SK-N-SH treated with all-trans-retinoic acid at 6 μM for 48 hours (cell line): ENCODE measurements at regions not wholly inside any gene's neighbourhood (a gene's known extent, or its start where the extent isn't known, plus 50 kb on each side); places are given as distances from the start of the nearest gene placed in this dataset.

Experiments
- ATAC-seq: fragments of 200-7000 bp; cut with Tn5 transposase; 3 replicates; pipeline ENCODE4 v1.9.1; 2020; ENCODE audit warnings: mild to moderate bottlenecking, moderate library complexity
- ARNTL ChIP-seq: fragments of 450-650 bp; formaldehyde crosslinking; IDR thresholded peaks from 2 replicates; pipeline ENCODE4 v1.5.0; 2020; ENCODE audit warnings: low read depth, mild to moderate bottlenecking, moderate library complexity, borderline replicate concordance
- BACH2 ChIP-seq: fragments of 250-450 bp; sonication (Bioruptor Pico); IDR thresholded peaks from 2 replicates; pipeline ENCODE4 v1.9.0; 2021; ENCODE audit warnings: mild to moderate bottlenecking, borderline replicate concordance
- CREB5 ChIP-seq: fragments of 250-450 bp; sonication (Bioruptor Pico); IDR thresholded peaks from 2 replicates; pipeline ENCODE4 v1.5.1; 2020; ENCODE audit warnings: low read depth, mild to moderate bottlenecking, moderate library complexity
- ESRRG ChIP-seq: fragments of 250-450 bp; sonication (Bioruptor Pico); IDR thresholded peaks from 2 replicates; pipeline ENCODE4 v1.6.1; 2021; ENCODE audit warnings: mild to moderate bottlenecking
- ISL1 ChIP-seq: fragments of 250-450 bp; sonication (Bioruptor Pico); IDR thresholded peaks from 2 replicates; pipeline ENCODE4 v2.1.2; 2022; ENCODE audit warnings: mild to moderate bottlenecking, moderate library complexity
- OSR1 ChIP-seq: fragments of 250-450 bp; sonication (Bioruptor Pico); IDR thresholded peaks from 2 replicates; pipeline ENCODE4 v1.8.0; 2022; ENCODE audit warnings: moderate library complexity, mild to moderate bottlenecking, inconsistent platforms
- POU6F1 ChIP-seq: fragments of 250-450 bp; sonication (Bioruptor Pico); IDR thresholded peaks from 2 replicates; pipeline ENCODE4 v1.8.0; 2021; ENCODE audit warnings: low read depth, mild to moderate bottlenecking, moderate library complexity, borderline replicate concordance
- PPARA ChIP-seq: fragments of 250-450 bp; sonication (Bioruptor Pico); IDR thresholded peaks from 2 replicates; pipeline ENCODE4 v1.5.0; 2020; ENCODE audit warnings: mild to moderate bottlenecking, borderline replicate concordance
- RARB ChIP-seq: fragments of 250-450 bp; sonication (Bioruptor Pico); IDR thresholded peaks from 2 replicates; pipeline ENCODE4 v1.8.0; 2021; ENCODE audit warnings: mild to moderate bottlenecking, moderate library complexity
- SNAI2 ChIP-seq: fragments of 250-450 bp; sonication (Bioruptor Pico); IDR thresholded peaks from 2 replicates; pipeline ENCODE4 v1.5.0; 2020; ENCODE audit warnings: mild to moderate bottlenecking, moderate library complexity
- TCF4 ChIP-seq: fragments of 250-450 bp; sonication (Bioruptor Pico); IDR thresholded peaks from 2 replicates; pipeline ENCODE4 v1.8.0; 2021; ENCODE audit warnings: mild to moderate bottlenecking, moderate library complexity, borderline replicate concordance
- TOX ChIP-seq: fragments of 250-450 bp; sonication (Bioruptor Pico); IDR thresholded peaks from 2 replicates; pipeline ENCODE4 v1.8.0; 2021; ENCODE audit warnings: mild to moderate bottlenecking, moderate library complexity, borderline replicate concordance
- ZC3H10 ChIP-seq: fragments of 250-450 bp; sonication (Bioruptor Pico); IDR thresholded peaks from 2 replicates; pipeline ENCODE4 v1.5.1; 2021; ENCODE audit warnings: mild to moderate bottlenecking, moderate library complexity
- ZFP3 ChIP-seq: fragments of 250-450 bp; sonication (Bioruptor Pico); IDR thresholded peaks from 2 replicates; pipeline ENCODE4 v1.5.0; 2020; ENCODE audit warnings: mild to moderate bottlenecking, moderate library complexity
- ZFP30 ChIP-seq: fragments of 450-650 bp; formaldehyde crosslinking; IDR thresholded peaks from 2 replicates; pipeline ENCODE4 v1.5.0; 2022; ENCODE audit warnings: mild to moderate bottlenecking, moderate library complexity
- ZNF70 ChIP-seq: fragments of 450-650 bp; formaldehyde crosslinking; IDR thresholded peaks from 2 replicates; pipeline ENCODE4 v1.5.0; 2020; ENCODE audit warnings: mild to moderate bottlenecking, moderate library complexity
- ZNF8 ChIP-seq: fragments of 450-650 bp; formaldehyde crosslinking; IDR thresholded peaks from 2 replicates; pipeline ENCODE4 v1.5.0; 2020; ENCODE audit warnings: mild to moderate bottlenecking, moderate library complexity
- TF ChIP-seq, protein P1 (sequence below): fragments of 250-450 bp; sonication (Bioruptor Pico); IDR thresholded peaks from 2 replicates; pipeline ENCODE4 v1.5.1; 2021; ENCODE audit warnings: mild to moderate bottlenecking, moderate library complexity
- TF ChIP-seq, protein P2 (sequence below): fragments of 250-450 bp; sonication (Bioruptor Pico); IDR thresholded peaks from 2 replicates; pipeline ENCODE4 v1.5.0; 2020; ENCODE audit warnings: mild to moderate bottlenecking, moderate library complexity
- TF ChIP-seq, protein P3 (sequence below): fragments of 250-450 bp; sonication (Bioruptor Pico); IDR thresholded peaks from 2 replicates; pipeline ENCODE4 v1.8.0; 2020; ENCODE audit warnings: mild to moderate bottlenecking, moderate library complexity, borderline replicate concordance

GRCh38 chr13:82747291-82747690, 1135.0 kb downstream of the SLITRK1 start:
- TF ChIP-seq PPARA (CRISPR knock-in tag) (no peak), ZFP30 (CRISPR knock-in tag) (no peak), SNAI2 (no peak), ISL1 (CRISPR knock-in tag) (no peak), TOX (CRISPR knock-in tag) (no peak), OSR1 (CRISPR knock-in tag) (no peak)
- TF ChIP-seq, protein P1, sequence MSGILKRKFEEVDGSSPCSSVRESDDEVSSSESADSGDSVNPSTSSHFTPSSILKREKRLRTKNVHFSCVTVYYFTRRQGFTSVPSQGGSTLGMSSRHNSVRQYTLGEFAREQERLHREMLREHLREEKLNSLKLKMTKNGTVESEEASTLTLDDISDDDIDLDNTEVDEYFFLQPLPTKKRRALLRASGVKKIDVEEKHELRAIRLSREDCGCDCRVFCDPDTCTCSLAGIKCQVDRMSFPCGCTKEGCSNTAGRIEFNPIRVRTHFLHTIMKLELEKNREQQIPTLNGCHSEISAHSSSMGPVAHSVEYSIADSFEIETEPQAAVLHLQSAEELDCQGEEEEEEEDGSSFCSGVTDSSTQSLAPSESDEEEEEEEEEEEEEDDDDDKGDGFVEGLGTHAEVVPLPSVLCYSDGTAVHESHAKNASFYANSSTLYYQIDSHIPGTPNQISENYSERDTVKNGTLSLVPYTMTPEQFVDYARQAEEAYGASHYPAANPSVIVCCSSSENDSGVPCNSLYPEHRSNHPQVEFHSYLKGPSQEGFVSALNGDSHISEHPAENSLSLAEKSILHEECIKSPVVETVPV, result no peak
- ATAC-seq, result peak; percentile 47; the same call in 2 of the 3 replicates

DNA sequence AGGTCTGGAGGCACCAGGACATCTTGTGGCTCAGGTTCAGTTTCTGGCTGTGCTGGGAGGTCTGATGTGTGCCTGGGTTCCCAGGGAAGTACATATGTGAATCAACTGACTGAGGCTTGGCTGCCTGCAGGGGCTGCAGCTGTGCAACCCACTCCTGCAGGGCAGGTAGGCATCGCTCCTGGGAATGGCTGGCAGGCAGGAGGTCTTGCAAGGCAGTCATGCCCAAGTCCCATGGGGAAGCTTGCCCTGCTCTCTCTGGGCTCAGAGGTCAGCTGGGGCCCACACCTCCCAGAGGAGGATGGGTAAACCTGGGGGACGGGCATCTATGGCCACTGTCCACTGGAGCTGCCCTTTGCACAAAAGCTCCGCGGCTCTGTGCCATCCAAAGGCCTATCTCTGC, 1141.8 kb downstream of the SLITRK1 start:
- TF ChIP-seq RARB (no peak), ESRRG (CRISPR knock-in tag) (no peak), ZNF8 (CRISPR knock-in tag) (no peak), ZFP30 (CRISPR knock-in tag) (no peak), TCF4 (CRISPR knock-in tag) (no peak), ZC3H10 (CRISPR knock-in tag) (no peak), ZNF70 (CRISPR knock-in tag) (no peak), BACH2 (CRISPR knock-in tag) (no peak), SNAI2 (no peak), ZFP3 (CRISPR knock-in tag) (no peak), ARNTL (CRISPR knock-in tag) (no peak)
- TF ChIP-seq, protein P2, sequence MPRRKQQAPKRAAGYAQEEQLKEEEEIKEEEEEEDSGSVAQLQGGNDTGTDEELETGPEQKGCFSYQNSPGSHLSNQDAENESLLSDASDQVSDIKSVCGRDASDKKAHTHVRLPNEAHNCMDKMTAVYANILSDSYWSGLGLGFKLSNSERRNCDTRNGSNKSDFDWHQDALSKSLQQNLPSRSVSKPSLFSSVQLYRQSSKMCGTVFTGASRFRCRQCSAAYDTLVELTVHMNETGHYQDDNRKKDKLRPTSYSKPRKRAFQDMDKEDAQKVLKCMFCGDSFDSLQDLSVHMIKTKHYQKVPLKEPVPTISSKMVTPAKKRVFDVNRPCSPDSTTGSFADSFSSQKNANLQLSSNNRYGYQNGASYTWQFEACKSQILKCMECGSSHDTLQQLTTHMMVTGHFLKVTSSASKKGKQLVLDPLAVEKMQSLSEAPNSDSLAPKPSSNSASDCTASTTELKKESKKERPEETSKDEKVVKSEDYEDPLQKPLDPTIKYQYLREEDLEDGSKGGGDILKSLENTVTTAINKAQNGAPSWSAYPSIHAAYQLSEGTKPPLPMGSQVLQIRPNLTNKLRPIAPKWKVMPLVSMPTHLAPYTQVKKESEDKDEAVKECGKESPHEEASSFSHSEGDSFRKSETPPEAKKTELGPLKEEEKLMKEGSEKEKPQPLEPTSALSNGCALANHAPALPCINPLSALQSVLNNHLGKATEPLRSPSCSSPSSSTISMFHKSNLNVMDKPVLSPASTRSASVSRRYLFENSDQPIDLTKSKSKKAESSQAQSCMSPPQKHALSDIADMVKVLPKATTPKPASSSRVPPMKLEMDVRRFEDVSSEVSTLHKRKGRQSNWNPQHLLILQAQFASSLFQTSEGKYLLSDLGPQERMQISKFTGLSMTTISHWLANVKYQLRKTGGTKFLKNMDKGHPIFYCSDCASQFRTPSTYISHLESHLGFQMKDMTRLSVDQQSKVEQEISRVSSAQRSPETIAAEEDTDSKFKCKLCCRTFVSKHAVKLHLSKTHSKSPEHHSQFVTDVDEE, result no peak
- TF ChIP-seq, protein P3, sequence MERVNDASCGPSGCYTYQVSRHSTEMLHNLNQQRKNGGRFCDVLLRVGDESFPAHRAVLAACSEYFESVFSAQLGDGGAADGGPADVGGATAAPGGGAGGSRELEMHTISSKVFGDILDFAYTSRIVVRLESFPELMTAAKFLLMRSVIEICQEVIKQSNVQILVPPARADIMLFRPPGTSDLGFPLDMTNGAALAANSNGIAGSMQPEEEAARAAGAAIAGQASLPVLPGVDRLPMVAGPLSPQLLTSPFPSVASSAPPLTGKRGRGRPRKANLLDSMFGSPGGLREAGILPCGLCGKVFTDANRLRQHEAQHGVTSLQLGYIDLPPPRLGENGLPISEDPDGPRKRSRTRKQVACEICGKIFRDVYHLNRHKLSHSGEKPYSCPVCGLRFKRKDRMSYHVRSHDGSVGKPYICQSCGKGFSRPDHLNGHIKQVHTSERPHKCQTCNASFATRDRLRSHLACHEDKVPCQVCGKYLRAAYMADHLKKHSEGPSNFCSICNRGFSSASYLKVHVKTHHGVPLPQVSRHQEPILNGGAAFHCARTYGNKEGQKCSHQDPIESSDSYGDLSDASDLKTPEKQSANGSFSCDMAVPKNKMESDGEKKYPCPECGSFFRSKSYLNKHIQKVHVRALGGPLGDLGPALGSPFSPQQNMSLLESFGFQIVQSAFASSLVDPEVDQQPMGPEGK (CRISPR knock-in tag), result no peak
- ATAC-seq, result no peak

DNA sequence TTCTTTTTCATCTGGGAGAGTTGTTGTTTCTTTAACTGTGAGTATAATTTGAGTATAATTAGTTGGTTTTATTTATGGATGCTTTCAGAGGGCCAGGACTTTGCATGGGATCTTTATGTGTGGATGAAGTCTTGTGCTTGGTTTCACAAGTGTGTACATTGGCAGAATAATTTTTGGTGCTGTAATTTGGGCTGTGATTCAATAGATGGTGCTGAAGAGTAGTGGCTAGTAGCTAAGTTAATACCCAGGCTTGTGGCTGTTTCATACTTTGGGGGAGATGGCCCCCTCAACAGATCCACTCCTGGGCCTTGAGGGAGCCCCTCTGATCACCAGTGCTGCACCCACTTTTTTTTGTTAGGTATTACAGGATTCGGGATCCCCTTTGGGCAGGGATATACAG, 1142.4 kb downstream of the SLITRK1 start:
- TF ChIP-seq POU6F1 (CRISPR knock-in tag), result no peak
- TF ChIP-seq CREB5 (CRISPR knock-in tag), result no peak
- no peak for TF ChIP-seq ZNF8 (CRISPR knock-in tag)
- no peak; the same call in 2 of the 3 replicates for ATAC-seq

DNA sequence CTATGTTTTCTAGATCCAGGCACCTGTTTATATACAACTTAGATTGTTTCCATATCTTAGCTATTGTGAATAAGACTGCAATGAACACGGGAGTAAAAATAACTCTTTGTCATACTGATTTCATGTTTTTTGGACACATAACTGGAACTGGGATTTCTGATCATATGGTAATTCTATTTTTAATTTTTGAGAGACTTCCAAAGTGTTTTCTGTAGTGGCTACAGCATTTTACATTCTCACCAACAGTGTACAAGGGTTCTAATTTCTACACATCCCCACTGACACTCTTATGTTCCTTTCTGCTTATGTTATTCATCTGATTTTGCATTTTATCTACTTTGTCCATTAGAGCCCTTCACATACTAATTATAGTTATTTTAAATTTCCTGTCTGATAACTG, 1152.9 kb downstream of the SLITRK1 start:
- ATAC-seq, result no peak
- TF ChIP-seq OSR1 (CRISPR knock-in tag), result no peak
- TF ChIP-seq, protein P2, result no peak
- no peak for TF ChIP-seq ESRRG (CRISPR knock-in tag)
- TF ChIP-seq BACH2 (CRISPR knock-in tag), result no peak
- TF ChIP-seq, protein P1, result no peak
- TF ChIP-seq TOX (CRISPR knock-in tag), result no peak
- TF ChIP-seq ZFP30 (CRISPR knock-in tag), result no peak
- TF ChIP-seq PPARA (CRISPR knock-in tag), result no peak
- no peak for TF ChIP-seq TCF4 (CRISPR knock-in tag)
- TF ChIP-seq, protein P3 (CRISPR knock-in tag), result no peak
- no peak for TF ChIP-seq RARB
